Head of caudate nucleus (tissue), 42 donors: ENCODE measurements at regions not wholly inside any gene's neighbourhood (a gene's known extent, or its start where the extent isn't known, plus 50 kb on each side); places are given as distances from the start of the nearest gene placed in this dataset.
A peak's percentile ranks its signal among the peaks of the same experiment; 100 is the strongest.

ENCODE experiments used
- DNase-seq, 42 donors: peaks; one replicate each; pipeline versions ENCODE4 v3.0.0 to v3.0.0-alpha.2; 2020 to 2021; ENCODE audit warnings: mixed read lengths in 7 of 42
- intact Hi-C: fragments of 100-400 bp; cut with DNase I; formaldehyde crosslinking; loops from one replicate; pipeline ENCODE4 v1.15.0; 2022

DNA sequence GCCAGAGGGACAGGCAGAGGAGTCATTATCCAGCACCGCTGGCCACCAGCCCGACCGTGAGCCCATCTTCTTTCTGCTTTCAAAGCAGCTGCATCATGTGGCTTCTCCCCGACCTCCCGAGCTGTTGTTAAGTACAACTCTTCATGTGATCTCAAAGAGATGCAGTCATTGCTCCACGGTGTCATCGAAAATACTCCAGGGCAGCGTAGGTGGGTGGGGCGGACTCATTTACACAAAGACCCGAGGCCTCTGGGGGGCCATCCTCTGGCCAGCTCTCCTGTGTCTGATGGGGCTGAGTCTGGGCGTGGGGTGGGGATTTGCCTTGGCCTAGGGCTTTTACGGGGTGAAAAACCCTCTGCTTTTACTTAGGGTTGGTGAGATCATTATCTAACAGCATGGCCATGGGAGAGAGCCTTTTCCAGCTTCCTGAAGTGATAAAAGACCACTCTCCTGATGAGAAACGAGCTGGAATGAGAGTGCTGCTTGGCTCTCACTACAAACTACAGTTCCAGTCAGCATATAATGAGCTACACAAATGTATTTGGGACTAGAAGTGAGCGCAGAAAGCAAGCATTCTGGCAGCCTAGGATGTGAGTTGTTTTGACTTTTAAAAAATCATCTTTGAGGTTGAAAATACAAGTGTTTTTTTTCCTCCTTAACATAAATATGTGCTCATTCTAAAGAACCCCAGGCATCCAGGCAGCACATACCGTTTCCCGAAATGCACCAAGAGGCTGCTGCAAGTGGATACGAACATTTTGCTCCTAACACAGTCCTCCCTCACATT, 165.0 kb downstream of the RHOU start:
- intact Hi-C loops: no loop called here
- peak in 17 of 42 donors; percentile 10 to 53 (median 40) for DNase-seq

DNA sequence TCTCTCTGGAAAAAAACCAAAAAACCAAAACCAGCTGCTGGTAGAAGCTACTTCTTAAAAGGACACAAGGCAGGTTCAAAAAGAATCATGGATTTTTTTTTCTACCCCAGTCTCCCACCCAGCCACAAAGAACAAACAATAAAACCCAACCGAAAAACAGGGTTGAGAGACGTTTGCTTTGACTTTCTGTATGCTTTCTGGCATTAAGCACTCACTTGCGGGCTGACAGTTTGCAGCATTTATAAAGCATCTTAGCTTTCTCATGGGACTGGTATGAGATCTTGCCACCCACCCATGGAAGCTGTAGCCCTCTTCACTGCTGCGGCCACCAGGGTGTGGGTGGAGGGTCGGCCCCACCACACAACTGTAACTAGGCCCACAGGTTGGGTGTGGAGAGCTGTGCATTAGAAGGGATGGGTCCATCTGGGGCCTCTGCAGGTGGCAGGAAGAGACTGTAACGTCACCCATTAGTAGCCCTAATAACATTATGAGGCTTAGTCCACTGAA, 165.7 kb downstream of the RHOU start:
- intact Hi-C loops: no loop called here
- no peak for DNase-seq

DNA sequence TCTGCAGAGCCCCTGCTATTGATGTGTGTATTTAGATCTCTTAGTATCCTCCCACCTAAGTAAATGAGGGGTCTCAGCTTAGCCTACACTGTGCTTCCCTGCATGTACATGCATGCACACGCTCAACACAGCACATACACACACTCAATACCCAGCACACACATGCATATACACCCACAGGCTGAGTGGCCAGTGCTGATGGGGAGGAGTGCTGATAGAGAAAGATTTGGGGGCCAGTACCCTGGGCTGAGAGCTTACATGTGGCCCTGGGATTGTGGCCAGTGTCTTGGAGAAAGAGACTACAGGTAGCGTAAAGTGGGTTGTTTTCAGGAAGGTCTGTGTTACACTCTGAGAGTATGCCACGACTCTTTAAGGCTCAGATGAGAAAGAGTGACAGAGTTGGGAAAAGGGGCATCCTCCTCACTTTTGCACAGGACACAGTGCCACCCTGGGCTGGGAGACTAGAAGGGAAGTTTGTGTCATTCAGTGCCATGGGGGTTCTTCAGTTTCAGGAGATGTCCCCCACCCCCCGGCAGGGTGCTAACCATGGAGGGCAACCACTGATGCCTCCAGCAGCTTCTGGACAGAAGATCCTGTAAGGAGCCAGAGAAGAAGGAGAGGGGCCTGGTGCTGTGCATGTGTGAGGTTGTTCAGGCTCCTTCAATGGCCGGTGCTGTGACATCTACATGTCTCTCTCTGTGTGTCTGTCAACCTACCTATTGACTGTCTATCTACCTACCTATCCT, 166.8 kb downstream of the RHOU start:
- intact Hi-C loops: no loop called here
- DNase-seq: no peak

DNA sequence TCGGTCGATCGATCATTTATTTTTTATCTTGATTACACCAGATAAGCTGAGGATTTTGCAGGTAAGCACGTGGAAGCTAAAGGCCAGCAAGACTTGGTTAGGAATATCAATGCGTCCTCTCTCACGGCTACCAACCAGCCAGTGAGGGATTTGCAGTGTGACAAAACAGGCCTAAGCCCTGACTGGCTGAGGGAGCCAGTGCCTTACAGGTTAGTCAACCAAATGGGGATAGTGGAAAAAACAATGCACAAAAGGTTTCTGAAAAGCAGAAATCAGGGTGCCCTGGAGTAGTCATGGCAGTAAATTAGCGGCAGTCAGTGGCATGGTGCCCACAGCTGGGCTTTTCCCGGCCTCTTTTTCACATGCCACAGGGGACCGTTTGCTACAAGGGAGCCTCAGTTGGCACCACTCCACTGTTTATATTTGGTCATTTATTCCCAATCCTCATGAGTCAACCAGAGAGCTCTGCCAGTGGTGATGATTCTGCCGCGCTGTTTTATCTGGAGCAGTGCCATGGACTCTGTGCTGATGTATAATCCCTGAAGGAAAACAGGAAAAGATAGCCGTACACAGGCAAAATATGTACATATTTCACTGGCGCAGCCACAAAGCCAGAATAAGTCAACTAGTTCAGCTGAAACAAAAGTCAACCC, 167.6 kb downstream of the RHOU start:
- DNase-seq: peak in 41 of 42 donors; percentile 47 to 95 (median 79)
- intact Hi-C loops: no loop called here

DNA sequence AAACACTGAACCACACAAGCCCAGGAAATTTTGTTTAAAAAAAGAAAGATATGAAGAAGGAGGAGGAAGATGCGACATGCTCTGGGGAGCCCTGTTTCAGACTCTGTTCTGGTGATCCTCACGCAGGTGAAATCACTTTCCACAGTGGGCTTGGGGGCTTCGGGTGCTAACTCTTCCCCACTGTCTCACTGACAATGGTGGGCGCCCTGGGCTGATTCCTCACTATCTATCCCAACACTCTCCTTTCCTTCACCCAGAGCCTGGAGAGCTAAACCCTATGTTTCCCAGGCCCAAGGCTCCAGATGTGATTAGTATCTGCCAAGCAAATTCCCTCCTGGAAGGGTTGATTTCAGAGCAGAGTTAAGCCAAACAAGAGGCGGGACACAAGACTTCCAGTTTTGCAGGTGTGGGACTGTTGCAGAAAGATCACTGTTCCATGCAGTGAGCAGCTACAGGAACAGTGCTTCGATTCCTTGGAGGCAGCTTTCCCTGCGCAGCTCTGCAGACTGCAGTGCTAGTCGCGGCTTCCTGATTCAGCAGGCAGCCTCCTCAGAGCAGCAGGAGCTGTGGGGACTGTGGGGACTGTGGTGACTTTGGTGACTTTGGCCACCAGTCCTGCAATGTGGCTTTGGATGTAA, 168.3 kb downstream of the RHOU start:
- peak in 10 of 42 donors; percentile 18 to 59 (median 28) for DNase-seq

DNA sequence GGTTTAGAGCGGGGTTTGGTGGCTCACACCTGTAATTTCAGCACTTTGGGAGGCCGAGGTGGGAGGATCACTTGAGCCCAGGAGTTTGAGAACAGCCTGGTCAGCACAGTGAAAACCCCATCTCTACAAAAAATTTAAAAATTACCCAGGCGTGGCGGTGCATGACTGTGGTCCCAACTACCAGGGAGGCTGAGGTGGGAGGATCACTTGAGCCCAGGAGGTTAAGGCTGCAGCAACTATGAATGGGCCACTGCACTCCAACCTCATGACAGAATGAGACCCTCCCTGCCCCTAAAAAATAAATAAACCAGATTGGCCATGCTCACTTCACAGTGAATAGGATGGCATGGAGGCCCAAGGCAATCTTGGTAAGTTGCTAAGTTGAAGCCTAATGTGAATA, 168.9 kb downstream of the RHOU start:
- intact Hi-C loops: no loop called here
- DNase-seq: no peak

More for the DNA sequence above, 168.3 kb downstream of the RHOU start:
- intact Hi-C loops: no loop called here

DNA sequence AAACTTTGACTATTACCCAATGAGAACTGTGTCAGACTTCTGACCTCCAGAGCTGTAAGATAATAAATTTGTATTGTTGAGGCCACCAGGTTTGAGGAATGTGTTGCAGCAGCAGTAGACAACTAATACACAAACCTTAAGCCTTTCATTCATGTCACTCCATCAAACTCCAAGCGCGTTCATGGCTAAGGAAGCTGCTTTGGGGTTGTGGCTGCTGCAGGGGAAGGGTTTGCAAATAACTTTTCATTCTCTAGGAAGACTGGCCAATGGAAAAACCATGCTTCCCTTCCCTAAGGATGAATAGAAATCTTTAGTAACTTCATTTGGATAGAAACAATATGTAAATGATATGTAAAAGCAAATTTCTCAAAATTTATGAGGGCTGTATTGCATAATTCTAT, 170.4 kb downstream of the RHOU start:
- intact Hi-C loops: no loop called here
- DNase-seq: no peak

DNA sequence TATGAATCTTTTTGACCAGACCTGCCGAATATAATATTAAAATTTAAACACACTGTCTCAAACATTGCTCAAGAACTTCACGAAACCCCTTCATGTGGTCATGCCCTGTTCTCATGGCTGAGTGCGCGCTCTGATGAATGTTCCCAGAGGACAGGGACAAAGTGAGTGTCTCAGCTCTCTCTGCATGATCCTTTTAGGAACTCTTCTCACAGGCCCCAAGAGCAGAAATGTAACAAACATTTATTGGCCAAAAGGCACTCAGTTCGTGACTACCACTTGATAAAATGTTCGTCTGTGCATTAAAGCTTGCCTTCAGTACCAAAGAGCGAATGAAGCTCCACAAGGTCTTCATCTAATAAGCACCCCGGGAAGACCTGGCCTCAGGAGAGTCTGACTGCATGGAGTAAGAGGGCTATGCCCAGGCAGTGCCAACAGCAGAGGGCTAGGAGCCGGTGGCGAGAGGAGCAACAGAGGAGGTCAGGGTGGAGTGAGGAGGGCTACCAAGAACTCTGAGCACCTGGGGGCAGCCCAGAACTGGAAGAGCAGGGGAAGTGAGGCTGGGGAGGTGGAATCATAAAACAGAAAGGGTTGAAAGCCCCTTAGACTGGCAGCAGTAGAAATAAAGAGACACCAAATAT, 171.1 kb downstream of the RHOU start:
- intact Hi-C loops: no loop called here
- DNase-seq: peak in 1 of 42 donors; percentile 7

DNA sequence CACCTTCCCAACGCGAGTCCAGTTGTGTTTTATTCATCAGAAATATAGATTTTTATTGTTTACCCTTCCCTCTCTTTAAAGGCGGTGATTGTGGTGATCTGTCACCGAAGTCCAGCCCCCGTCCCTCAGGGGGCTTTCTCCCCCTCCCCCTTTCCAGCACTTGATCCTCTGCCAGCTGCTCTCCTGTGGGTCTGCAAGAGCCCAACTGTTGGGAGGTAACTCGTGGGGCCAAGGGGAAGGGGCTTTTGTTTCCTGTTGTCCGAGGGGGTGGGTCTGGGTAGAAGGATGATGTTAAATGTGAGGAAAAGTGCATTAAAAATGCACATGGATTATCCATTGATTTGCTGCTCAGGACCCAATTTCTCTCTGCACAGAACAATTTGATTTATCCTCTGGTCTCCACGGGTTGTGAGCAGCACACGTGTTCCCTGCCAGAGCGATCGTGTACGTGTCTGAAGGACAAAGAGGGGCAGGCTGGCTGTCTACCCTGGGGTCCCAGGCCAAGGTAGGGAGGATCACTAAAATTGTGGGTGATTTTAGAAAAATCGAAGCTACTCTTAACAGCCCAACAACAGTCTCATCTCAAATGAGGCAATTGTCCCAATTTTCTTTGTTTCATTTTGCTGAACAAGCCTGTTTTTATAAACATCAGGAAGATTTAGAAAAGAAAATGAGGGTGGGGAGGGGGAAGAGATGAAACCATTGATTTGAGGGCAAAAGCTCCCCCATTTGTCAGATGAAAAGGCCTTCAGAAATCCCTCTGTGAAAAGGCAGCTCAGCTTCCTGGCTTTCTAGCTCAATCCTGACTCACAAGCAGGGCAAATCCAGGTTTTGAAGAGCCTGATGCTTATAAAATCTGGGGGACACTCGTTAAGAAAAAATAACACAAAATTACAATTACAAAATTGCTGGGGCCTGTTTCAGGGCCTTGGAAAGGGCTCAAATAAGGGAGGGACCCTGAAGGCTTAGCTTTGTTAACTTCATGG, 176.2 kb downstream of the RHOU start:
- intact Hi-C loops: no loop called here
- peak in 2 of 42 donors; percentile 27 to 40 for DNase-seq

DNA sequence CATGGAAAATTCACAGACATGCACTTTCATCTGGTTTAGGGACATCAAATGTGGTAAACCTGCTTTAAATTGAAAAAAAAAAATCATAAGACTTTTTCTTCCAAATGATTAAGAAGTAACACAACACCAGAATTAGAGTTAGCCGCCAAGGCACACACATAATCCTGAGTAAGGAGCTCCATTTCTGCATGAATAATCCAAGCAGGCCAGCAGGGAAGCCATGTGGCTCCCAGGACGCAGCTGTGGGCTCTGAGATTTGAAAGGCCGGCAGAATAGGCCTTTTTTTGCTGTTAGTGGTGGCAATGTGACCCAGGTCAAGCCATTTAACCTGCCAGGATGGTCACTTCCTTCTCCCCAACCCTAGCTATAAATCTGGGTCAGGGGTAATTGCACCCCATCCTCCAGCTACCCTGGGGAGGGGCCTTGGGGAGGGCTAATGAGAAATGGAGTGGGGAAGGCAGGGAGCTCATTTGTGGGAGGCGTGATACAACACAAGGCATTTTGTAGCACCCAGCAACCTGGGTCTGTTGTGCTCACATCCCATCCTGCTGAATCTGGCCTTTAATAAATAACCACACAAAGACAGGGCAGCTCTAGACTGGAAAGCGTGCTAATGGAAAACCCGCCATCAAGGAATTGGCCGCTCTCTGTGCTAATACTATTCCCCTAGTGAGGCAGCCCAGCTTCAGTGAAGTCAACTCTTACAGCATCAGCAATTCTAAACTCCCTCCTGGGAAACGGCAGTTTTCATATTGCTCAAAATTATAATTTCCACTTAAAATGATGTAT, 178.5 kb downstream of the RHOU start:
- peak in 9 of 42 donors; percentile 16 to 60 (median 43) for DNase-seq

DNA sequence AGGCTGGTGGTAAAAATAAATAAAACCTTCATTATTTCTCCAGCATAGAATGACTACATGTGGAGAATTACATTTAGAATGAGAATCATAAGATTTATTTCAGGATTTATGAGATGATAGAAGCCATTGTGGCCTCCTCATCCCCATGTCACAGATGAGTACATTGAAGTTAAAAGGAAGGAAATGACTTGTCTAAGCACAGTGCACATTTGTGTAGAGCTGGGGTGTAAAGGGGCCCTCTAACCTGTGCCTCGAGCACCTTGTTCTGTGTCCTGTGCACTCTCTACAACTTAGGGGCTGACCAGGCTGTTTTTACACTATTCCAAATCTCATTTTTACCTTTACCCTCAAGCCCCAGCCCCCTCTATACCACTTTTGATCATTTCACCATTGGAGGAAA, 179.4 kb downstream of the RHOU start:
- DNase-seq: no peak
- intact Hi-C loops: no loop called here

More for the DNA sequence above, 178.5 kb downstream of the RHOU start:
- intact Hi-C loops: no loop called here

DNA sequence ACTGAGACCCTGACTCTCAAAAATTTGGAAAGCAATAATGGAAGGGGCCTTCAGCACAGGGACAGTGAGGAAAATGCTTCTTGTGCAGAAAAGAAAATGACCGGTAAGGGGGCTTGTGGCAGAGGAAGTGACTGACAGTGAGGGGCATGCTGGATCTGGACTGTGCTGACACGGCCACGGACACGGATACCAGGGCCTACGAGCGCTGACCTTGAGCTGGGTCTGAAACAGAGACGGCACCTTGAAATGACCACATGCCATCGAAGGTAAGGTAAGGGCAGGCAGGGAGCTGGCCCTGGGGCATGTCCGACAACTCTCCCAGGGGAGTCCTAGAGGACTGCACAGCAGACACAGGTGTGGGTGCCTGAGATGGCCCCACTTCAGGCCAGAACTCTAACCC, 182.1 kb downstream of the RHOU start:
- intact Hi-C loops: no loop called here
- peak in 1 of 42 donors; percentile 32 for DNase-seq

DNA sequence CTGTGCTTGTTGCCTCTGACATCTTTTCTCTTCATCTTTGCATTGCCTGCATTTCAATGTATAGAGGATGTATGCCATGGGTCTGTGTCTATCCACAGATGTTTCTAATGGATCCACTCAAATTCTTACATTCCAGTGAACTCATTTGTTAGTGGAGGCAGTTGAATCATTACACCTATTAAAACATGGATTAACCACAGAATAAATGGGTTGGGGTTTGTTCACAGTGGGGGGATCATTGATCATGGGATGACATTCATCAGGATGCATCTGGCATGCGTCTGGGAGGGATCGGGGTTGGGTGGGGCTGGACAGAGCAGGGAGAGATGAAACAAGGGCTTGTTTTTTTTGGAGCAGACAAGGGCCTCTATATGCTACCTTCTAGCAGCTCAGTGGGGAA, 182.5 kb downstream of the RHOU start:
- peak in 1 of 42 donors; percentile 27 for DNase-seq
- intact Hi-C loops: no loop called here

DNA sequence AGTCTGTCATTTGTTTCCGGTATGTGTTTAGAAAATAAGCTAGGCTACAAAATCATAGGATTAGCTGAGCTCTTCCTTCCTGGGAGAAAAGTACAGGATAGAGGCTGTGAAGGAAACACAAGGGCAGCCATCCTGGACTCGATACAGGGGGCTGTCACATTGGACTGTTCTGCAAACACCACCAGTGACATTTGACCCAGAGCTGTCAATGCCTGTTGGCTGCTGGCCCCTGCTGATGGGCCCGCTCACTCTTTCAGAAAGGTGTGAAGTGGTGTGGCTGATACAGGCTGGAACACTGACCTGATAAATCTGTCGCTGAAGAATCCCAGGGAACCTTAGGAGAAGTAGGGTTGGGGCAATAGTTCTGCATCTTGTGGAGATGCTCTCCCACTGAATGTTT, 183.1 kb downstream of the RHOU start:
- DNase-seq: peak in 1 of 42 donors; percentile 15
- intact Hi-C loops: no loop called here

DNA sequence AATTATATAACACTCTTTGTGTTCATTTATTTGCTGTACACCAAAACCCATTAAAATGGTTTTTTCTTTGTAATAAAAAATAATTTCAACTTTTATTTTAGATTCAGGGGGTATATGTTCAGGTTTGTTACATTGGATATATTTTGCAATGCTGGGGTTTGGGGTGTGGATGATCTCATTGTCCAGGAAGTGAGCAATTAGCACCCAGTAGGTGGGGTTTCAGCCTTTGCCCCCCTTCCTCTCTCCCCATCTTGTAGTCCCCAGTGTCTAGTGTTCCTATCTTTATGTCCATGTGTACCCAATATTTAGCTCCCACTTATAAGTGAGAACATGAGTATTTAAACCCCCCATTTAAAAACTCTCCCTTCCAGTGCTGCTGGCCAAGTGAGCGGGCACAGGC, 184.6 kb downstream of the RHOU start:
- intact Hi-C loops: no loop called here
- no peak for DNase-seq

DNA sequence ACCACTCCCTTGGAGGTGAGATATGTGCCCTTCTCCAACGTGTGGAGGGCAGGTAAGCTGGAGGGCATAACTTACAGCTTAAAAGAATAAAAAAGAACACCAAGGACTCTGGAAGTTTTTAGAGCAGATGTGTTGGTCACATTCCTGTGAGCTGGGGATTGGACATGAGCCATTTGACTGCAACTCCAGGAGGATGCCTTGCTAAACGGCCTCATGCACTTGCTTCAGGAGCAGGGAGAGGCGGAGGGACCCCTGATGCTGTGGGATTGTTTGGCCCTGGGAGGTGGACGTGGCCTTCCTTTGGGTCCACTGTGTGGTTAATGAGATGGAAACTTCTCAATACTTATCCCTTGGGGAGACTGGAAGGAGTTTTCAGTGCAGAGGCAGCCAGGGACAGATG, 185.6 kb downstream of the RHOU start:
- DNase-seq: no peak

DNA sequence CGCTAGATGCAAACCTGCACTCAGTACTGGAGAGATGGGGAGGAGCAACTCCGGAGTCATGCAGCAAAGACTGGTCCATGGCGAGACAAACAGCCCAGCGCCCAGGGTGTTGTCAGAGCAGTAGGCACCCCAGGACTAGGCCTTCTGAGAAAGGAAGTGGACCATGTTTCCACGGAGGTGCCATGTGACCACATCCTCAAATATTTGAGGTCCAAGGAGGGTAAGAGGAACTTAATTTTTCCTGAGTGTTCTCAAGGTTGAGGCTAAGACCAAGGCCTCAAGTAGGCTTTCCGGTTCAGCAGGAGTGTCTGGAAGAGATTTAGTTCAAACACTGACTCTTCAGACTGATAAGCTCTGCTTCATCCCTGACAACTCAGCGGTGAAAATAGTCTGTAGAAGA, 186.2 kb downstream of the RHOU start:
- DNase-seq: peak in 6 of 42 donors; percentile 25 to 59 (median 30)
- intact Hi-C loops: no loop called here

More for the DNA sequence above, 185.6 kb downstream of the RHOU start:
- intact Hi-C loops: no loop called here
